Suppressor macrophage treated with lipopolysaccharide for 1 hour (primary cell): ENCODE measurements at regions not wholly inside any gene's neighbourhood (a gene's known extent, or its start where the extent isn't known, plus 50 kb on each side); places are given as distances from the start of the nearest gene placed in this dataset.

Source experiments
- DNase-seq, 3 donors: peaks; one replicate each; pipeline ENCODE4 v3.0.0-alpha.2; 2020 to 2022

DNA sequence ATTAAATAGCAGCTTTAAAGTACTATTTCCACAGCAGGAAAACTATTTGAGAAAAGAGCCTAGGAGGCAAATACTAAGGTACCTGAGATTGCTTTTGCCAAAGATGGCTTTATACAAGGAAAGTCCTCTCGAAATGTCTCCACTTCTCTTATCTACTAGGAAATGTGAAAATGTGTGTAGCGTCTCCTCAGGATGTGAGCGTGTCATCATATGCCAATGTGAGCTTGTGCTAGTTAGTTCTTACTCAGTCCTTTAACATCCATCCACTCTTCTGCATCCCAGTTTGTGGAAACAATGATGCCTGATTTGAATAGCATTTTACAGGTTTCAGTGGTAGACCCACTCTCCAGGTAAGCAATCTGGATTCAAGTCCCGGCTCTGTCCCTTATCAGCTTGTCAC, 421.0 kb downstream of the DYNC2H1 start:
- DNase-seq = no peak

DNA sequence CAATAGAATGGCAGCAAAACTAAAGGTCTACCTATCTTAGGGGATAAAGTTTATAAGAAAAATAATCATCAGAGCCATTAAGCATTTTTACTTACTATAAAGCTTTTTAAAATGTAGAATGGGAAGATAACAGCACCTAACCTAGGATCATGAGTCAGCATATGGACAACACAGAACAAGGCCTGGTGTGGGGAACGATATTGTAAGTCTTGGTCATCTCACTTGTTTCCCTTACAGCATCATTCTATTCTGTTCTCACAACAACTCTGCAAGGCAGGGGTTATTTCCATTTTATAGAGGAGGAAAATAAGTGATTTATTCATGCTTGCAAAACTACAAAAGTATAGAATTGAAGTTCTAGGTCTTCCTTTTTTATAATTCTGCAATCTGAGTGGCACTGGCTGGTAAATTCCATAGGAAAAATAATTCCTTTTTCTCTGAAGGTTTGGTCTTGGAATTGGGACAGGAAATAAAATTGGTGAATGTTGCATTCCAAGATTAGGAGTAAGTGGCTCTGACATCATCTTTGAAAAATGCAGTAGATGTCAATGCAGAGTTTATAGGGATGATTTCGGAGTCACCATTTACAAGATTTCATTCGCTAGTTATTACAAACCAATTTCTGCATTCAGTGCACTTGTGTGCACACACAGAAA, 423.0 kb downstream of the DYNC2H1 start:
- DNase-seq = no peak

- DNase-seq = no peak
These were observed 425.0 kb downstream of the DYNC2H1 start for GRCh38 chr11:103534191-103534590.

- DNase-seq = no peak
These were observed 425.7 kb downstream of the DYNC2H1 start for GRCh38 chr11:103534959-103535358.

DNA sequence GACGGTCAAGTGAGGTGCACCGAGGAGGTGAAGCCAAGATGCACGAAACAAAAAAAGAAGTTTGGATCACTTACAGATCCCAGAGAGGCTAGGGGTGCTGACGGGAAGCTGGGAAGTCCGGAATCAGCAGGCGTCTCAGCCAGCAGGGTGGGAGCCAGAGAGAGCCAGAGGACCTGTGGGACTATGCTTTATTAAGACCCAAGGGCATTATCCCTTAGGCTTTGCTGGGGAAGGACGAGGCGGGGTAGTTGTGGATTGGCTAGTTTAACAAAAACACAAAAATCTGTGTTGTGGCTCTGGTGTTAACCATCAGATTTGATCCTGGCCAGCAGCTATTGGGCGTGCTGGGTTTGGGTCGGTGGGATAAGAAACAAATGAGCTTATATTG, 427.1 kb downstream of the DYNC2H1 start:
- DNase-seq = no peak

DNA sequence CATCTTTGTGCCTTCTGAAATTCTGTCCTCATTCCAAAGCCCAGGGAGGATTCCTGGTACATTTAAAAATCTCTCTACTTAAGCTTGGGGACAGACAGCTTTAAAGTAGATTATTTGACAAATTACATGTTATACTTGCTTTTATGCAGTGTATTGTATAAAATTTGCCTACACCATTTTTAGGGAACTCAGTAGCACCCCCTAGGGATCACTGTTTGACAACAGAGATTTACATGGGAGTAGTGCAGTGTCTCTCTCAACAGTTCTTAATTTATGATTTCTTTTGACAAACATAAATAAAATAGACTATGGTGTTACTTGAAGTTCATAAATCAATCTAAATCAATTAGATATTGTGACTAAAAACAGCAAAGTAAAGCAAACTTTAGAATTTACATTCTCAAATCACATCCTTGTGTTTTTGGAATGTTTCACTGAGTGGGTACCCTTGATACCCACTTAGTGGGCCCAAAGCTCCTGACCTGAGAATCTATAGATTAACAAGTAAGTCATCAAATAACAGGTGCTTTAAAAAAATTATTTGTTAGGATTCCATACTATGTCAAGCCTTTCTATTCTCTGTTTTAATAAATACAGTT, 428.8 kb downstream of the DYNC2H1 start:
- peak in 2 of 3 donors; percentile 12 to 22 for DNase-seq

DNA sequence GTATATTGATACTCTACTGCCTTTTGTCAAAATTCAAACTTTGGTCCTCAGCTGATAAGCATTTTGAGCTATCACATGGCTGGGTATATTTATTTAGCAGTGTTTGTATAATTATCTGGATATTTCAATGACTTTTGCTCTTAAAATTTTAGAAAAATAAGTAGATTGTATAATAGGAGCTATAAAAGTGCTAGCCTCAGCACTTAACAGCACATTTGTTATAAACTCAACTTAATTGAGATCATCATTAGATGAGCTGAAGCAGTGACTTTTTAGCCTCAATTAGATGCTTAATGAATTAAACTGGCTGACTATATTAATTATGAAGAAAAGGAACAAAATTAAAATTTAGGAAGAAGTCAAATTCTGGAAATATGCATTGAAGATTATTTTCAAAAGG, 429.9 kb downstream of the DYNC2H1 start:
- no peak for DNase-seq

DNA sequence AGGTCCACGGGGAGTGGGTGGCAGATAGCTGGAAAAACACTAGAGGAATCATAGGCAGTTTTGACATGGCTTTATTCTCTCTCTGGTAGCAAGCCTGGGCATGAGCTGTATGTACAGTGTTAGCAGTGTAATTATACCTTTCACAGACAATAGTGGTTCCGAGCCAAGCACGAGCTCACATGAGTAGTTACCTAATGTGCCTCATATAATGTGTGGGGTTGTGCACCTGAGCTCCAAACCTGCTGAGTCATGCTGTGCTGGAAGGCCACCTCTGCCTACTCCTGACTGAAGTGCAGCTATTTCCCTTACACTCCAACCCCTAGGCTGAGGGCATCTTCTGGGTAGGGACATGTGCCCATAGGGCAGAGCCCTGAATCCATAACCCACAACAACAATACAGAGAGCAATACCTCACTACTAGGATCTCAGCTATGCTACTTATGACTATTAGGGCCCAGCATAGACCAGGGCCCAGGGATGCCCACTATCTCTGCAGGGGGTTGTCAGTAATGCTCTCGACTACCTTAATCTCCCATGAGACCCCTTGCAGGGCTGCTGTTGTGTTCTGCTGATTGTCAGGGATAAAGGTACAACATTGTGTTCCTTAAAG, 432.1 kb downstream of the DYNC2H1 start:
- no peak for DNase-seq

GRCh38 chr11:103542851-103543250, 433.6 kb downstream of the DYNC2H1 start:
- DNase-seq = no peak

GRCh38 chr11:103543456-103543855, 434.2 kb downstream of the DYNC2H1 start:
- DNase-seq = no peak

DNA sequence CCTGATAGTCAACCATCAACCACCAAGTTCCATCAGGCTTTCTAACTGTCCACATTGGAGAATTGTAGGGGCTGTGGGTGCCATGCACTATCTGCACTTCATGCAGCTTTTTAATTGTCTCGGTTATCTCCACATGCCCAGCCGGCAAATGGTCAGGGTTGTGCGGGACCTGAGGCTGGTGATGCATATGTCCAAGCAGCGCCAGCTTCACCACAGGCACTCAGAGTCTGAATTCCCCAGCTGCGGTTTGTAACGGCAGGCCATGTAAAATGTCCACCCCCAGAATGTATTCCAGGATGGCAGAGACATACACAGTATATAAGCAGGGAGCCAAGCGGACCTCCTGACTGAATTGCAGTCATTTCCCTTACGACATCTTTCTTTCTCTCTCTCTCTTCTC, 435.6 kb downstream of the DYNC2H1 start:
- DNase-seq = no peak

- DNase-seq = no peak
These were observed 436.3 kb downstream of the DYNC2H1 start for GRCh38 chr11:103545551-103545950.

- no peak for DNase-seq
These were observed 437.0 kb downstream of the DYNC2H1 start for GRCh38 chr11:103546236-103546635.

DNA sequence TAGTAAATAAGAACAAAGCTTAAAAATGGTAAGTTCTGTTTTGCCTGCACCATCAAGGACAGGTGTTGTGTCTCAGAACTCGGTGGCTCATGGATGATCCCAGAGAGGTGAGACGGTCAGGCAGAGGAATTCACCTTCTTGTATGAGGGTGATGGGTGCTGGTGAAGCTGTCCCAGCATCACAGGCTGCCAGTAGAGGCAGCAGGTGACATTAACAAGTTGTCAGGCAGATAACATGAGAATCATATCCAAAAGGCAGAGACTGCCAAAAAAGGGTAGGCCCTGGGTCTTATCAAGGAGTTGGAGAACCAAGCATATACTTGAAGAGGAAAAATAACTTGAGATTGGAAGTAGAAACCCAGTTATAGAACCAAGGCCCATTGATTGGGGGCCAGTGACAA, 437.8 kb downstream of the DYNC2H1 start:
- no peak for DNase-seq

GRCh38 chr11:103547691-103548090, 438.5 kb downstream of the DYNC2H1 start:
- DNase-seq = no peak

- no peak for DNase-seq
These were observed 439.6 kb downstream of the DYNC2H1 start for GRCh38 chr11:103548838-103549237.

DNA sequence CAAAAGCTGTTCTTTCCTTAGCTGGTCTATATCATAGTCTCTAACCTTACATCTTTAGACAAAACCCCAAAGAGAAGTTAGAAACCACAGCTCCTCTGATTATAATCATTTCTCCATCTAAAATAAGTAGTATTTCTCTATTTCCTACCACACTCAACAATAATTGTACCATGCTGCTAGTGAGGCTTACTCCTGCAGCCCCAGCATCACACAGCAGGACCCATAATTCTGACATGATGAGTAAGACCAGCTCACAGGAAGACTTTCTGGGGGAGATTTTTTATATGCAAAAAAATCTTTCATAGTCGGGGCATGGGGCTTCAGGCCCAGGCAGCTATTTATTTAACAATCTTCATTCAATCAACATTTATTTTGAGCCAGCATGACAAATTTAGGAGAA, 441.6 kb downstream of the DYNC2H1 start:
- DNase-seq = no peak

- DNase-seq = no peak
These were observed 442.9 kb downstream of the DYNC2H1 start for GRCh38 chr11:103552086-103552485.

DNA sequence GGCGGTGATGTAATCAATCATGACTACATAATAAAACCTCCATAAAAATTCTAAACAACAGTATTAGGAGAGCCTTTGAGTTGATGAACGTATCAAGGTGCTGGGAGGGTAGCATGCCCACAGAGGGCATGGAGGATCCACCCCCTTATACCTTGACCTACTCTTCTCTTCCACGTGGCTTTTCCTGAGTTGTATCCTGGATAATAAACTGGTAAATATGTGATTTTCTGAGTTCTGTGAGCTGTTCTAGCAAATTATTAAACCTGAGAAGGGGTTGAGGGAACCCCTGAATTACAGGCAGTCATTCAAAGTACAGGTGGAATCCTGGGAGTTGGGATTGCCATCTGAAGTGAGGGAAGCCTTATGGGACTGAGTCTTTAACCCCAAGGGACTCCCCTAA, 446.9 kb downstream of the DYNC2H1 start:
- no peak for DNase-seq

DNA sequence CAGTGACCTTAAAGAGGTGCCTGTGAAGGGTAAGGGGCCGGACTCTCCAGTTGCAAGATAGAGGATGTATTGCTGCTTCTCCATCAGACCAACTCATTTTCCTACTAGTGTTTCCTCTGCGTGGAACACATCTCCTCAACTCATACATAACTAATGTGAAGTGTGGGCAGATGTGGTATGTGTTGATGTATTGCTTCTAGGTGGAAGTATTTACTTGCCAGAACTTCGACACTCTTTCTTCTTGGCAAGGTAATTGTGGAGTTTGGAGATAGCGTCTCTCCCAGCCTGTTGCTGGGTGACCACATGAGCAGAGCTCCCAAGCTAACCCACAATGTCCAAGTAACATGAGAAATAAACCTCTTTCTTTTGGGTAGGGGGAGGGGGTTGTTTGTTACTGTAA, 456.9 kb downstream of the DYNC2H1 start:
- DNase-seq = no peak

DNA sequence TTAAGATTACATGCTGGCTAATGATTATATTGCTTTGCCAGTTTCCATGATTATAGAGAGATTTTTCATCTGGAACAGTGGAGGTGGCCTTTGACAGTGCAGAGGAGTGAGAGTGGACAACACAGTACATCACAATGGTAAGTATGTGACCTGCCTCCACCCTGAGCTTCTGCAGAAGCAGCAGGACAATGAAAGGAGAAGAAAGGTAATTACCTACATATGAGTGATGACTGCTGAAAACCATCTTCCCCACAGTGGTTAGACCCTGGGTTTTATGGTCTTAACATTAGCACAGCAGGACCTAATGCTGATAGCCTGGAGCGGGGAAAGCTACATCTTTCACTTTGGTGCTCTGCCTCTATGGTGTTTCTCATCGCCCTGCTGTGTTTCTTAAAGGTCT, 454.7 kb upstream of the DDI1 start:
- DNase-seq = no peak

DNA sequence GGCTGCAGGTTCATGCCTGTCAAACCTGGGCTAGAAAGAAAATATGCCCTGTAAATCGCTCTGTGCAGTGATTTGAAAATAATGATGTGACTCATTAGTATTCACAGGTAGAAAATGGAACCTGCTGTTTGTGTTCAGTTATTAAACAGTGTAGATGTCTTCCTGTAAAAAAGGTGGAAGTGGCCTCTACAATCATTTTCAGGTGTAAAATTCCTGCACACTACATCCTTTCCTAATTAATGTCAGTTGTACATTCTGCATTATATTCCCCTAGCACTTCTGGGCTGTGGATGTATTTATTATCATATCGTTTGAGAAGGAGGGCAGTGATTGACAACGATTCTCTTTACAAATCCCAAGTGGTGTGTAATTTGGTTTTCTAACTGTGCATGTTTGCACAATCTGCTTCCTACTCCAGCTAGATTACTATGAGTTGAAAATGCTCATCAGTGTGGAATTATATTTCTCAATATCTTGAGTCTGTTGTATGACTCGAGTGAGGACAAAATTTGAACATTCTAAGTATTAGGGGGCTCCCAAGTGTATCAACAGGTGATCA, 454.0 kb upstream of the DDI1 start:
- DNase-seq = no peak

DNA sequence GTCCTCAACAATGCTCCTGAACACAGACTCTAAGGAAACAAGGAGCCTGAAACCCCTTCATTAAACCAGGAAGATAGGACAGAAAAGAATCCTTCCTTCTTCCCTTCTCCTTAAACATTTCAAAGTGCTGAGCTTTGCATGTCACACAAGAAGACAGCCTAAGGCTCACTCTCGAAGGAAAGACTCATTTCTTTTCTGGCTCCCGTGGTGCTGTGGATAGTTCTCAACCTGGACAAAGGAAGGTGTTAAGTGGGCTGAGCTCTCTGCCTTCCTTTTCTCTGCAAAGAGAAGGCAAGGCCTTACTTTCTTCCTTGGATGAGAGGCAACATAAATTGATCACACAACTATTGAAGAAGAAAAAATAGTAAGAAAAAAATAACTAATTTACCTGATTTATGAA, 452.4 kb upstream of the DDI1 start:
- no peak for DNase-seq

GRCh38 chr11:103584720-103585119, 451.7 kb upstream of the DDI1 start:
- no peak for DNase-seq
